GM13976 (cell line): ENCODE measurements at regions not wholly inside any gene's neighbourhood (a gene's known extent, or its start where the extent isn't known, plus 50 kb on each side); places are given as distances from the start of the nearest gene placed in this dataset.

Experiments used
- DNase-seq: peaks from one replicate; pipeline ENCODE4 v3.0.0; 2012; ENCODE audit warnings: low spot score
- CTCF ChIP-seq: IDR thresholded peaks from 2 replicates; pipeline ENCODE4 v1.5.1; 2012; ENCODE audit warnings: borderline replicate concordance, mild to moderate bottlenecking; ENCODE audit not compliant: insufficient read depth; ENCODE audit errors: extremely low read depth, missing control alignments, control extremely low read depth
- in situ Hi-C: fragments of 300-500 bp; cut with MboI; formaldehyde crosslinking; loops from one replicate; pipeline ENCODE4 v1.12.0; 2022; ENCODE audit warnings: low sequenced_read_pairs, mixed read lengths, inconsistent platforms; ENCODE audit not compliant: unreplicated experiment

- no peak for TF ChIP-seq CTCF
- in situ Hi-C loops, result no loop called here
- DNase-seq, result no peak
Measured at GRCh38 chr6:113149511-113149910, 707.6 kb upstream of the MARCKS start.

- in situ Hi-C loops, result no loop called here
- no peak for TF ChIP-seq CTCF
Measured at GRCh38 chr6:113160306-113161017, 696.7 kb upstream of the MARCKS start.

GRCh38 chr6:113161018-113161315 is 696.2 kb upstream of the MARCKS start:
- no peak for DNase-seq
- in situ Hi-C loops, result no loop called here
- no peak for TF ChIP-seq CTCF

More at GRCh38 chr6:113160306-113161017, 696.7 kb upstream of the MARCKS start:
- no peak for DNase-seq

DNA sequence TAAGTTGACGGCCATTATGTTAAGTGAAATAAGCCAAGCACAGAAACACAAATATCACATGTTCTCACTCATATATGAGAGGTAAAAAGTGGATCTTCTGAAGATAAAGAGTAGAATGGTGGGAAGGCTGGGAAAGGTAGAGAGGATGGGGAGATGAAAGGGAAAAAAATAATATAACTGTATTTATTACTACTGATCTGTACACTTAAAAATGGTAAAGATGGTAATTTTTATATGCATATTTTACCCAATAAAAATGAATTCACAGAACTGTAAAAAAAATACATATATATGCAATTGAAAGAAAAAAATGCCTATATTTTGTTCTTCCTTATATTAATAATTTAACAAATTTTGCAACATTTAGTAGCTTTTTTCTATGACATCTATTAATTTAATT is 694.4 kb upstream of the MARCKS start:
- TF ChIP-seq CTCF, result no peak
- in situ Hi-C loops, result no loop called here
- DNase-seq, result no peak

GRCh38 chr6:113168057-113168456 is 689.1 kb upstream of the MARCKS start:
- in situ Hi-C loops, result no loop called here
- no peak for TF ChIP-seq CTCF
- no peak for DNase-seq

- in situ Hi-C loops, result no loop called here
- DNase-seq, result no peak
- TF ChIP-seq CTCF, result no peak
Measured at GRCh38 chr6:113169484-113169883, 687.7 kb upstream of the MARCKS start.

DNA sequence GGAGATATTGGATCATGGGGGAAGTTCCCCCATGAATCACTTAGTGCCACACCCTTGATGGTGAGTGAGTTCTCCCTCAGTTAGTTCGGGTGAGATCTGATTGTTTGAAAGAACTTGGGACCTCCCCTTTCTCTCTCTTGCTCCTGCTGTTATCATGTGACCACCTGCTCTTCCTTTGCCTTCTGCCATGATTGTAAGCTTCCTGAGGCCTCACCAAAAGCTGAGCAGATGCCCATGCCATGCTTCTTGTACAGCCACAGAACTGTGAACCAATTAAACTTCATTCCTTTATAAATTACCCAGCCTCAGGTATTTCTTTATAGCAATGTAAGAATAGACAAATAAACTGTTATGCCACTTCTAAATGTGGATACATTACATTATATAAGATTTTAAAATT is 686.7 kb upstream of the MARCKS start:
- no peak for DNase-seq
- in situ Hi-C loops, result no loop called here
- no peak for TF ChIP-seq CTCF
